GM18507 (cell line): ENCODE measurements at regions not wholly inside any gene's neighbourhood (a gene's known extent, or its start where the extent isn't known, plus 50 kb on each side); places are given as distances from the start of the nearest gene placed in this dataset.

Experiments
- DNase-seq: peaks from one replicate; pipeline ENCODE4 v3.0.0; 2011; ENCODE audit warnings: low read depth; ENCODE audit not compliant: insufficient read length; ENCODE audit errors: extremely low spot score
- FAIRE-seq: peaks from 2 replicates; lab custom pipeline; 2011; peaks lifted over from hg19 to GRCh38; lab: Jason Lieb, UNC

GRCh38 chr2:217086038-217086522 is 226.2 kb upstream of the TNP1 start:
- FAIRE-seq, result peak; percentile 78
- no peak for DNase-seq

GRCh38 chr2:217085543-217085942 is 225.7 kb upstream of the TNP1 start:
- FAIRE-seq (no peak), DNase-seq (no peak)

GRCh38 chr2:217081799-217082198 is 221.9 kb upstream of the TNP1 start:
- DNase-seq, result no peak
- no peak for FAIRE-seq

- DNase-seq (no peak), FAIRE-seq (no peak)
Measured at GRCh38 chr2:217079165-217079564, 219.3 kb upstream of the TNP1 start.

GRCh38 chr2:217077831-217078407 is 218.1 kb upstream of the TNP1 start:
- no peak for DNase-seq
- no peak for FAIRE-seq

GRCh38 chr2:217076657-217077232 is 216.9 kb upstream of the TNP1 start:
- FAIRE-seq (no peak), DNase-seq (no peak)

- DNase-seq, result no peak
- no peak for FAIRE-seq
Measured at GRCh38 chr2:217076058-217076435, 216.2 kb upstream of the TNP1 start.

- FAIRE-seq (no peak), DNase-seq (no peak)
Measured at GRCh38 chr2:217075268-217076057, 215.6 kb upstream of the TNP1 start.

- FAIRE-seq (no peak), DNase-seq (no peak)
Measured at GRCh38 chr2:217074576-217075255, 214.9 kb upstream of the TNP1 start.

GRCh38 chr2:217071416-217071815 is 211.6 kb upstream of the TNP1 start:
- DNase-seq, result no peak
- no peak for FAIRE-seq

- FAIRE-seq (no peak), DNase-seq (no peak)
Measured at GRCh38 chr2:217070611-217071010, 210.7 kb upstream of the TNP1 start.

GRCh38 chr2:217070043-217070430 is 210.2 kb upstream of the TNP1 start:
- FAIRE-seq (no peak), DNase-seq (no peak)

GRCh38 chr2:217069263-217070042 is 209.6 kb upstream of the TNP1 start:
- FAIRE-seq (peak; percentile 39), DNase-seq (no peak)

GRCh38 chr2:217068677-217069250 is 208.9 kb upstream of the TNP1 start:
- peak; percentile 5 for FAIRE-seq
- DNase-seq, result no peak

GRCh38 chr2:217067787-217068186 is 207.9 kb upstream of the TNP1 start:
- DNase-seq (no peak), FAIRE-seq (no peak)

GRCh38 chr2:217066510-217067270 is 206.8 kb upstream of the TNP1 start:
- FAIRE-seq, result no peak
- DNase-seq, result no peak

- no peak for DNase-seq
- FAIRE-seq, result no peak
Measured at GRCh38 chr2:217065695-217066405, 206.0 kb upstream of the TNP1 start.

GRCh38 chr2:217065012-217065290 is 205.1 kb upstream of the TNP1 start:
- no peak for FAIRE-seq
- DNase-seq, result no peak
